HG03045 (cell line): ENCODE measurements at regions not wholly inside any gene's neighbourhood (a gene's known extent, or its start where the extent isn't known, plus 50 kb on each side); places are given as distances from the start of the nearest gene placed in this dataset.
"Not testable (repeated sequence)": the region's sequence is repeated elsewhere in the genome, so short reads cannot be mapped to it uniquely, and the experiment has no call there.

Experiments
- ATAC-seq: cut with Tn5 transposase; IDR thresholded peaks from one replicate; pipeline ENCODE4 v1.9.1; 2021; ENCODE audit warnings: mild to moderate bottlenecking, moderate library complexity; ENCODE audit not compliant: unreplicated experiment

DNA sequence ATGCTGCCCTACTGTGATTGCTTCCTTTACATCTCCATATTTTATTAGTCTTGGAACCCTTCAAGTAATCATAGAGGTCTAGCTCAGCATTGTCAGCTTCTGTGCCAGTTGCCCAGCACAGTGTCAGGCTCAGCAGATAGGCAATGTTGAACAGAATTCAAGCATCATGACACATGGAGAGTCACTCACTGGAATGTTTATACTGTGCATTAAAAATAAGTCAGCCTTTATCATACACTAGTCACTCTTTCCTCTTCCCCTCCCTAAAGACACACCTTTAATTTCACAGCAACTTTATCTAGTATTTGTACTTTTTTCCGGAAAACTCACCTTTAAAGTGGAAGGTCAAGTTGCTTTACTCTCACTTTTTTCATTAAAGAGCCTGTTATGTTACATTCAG lies 253.8 kb upstream of the CDH11 start:
- ATAC-seq = no peak

DNA sequence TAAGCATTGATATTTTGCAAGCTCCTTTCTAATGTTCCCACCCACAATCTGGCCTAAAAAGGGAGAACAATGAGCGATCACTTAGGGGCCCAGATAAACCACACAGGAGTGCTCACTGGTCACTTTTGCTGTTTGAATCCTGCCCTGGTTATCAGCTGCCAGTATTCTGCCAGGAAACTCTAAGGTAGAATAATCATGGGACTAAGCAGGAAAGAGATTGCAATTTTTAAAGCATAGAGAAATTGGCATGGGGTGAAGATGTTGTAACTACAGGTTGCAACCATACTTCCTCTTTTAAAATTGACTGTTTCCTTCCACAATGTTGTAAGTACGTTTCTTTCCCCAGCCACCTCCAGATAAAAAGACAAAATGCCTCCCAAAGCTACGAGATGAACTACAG lies 251.2 kb upstream of the CDH11 start:
- ATAC-seq = no peak

- no peak for ATAC-seq
These were observed 250.3 kb upstream of the CDH11 start for GRCh38 chr16:65372171-65372570.

GRCh38 chr16:65365732-65366715 lies 244.2 kb upstream of the CDH11 start:
- ATAC-seq = no peak

- ATAC-seq = not testable (repeated sequence)
These were observed 234.9 kb upstream of the CDH11 start for GRCh38 chr16:65356721-65357120.

DNA sequence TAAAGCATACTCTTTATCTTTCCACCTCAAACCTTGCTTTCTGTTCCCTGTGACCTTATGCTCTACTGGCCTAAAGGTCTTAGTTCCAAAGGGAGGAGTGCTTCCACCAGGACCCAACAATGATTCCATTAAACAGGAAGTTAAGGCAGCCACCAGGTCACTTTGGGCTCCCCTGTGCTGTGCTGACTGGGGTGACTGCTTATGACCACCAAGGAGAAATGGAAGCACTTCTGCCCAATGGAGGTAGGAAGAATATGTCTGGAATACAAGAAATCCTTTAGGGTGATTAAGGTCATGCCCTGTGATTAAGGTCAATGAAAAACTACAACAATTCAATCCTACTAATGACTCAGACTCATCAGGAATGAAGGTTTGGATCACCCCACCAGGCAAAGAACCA lies 233.8 kb upstream of the CDH11 start:
- ATAC-seq = no peak

DNA sequence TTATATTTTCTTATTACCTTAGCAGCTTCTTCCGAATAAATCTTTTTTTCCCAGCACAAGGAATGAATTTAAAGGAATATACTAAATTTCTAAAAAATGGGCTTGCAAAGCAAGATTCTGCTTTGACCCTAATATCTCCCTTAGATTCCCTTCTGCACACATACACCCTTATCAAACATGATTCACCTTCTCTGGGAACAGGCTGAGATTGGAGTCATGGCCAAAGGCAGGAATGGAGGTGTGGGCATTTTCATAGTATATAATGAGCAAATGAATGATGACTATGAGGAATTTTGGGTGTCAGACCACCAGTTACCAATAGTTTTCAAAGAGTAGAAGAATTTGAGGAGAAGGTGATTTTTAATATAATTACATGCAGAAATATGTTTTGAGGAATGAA lies 231.3 kb upstream of the CDH11 start:
- ATAC-seq = no peak

DNA sequence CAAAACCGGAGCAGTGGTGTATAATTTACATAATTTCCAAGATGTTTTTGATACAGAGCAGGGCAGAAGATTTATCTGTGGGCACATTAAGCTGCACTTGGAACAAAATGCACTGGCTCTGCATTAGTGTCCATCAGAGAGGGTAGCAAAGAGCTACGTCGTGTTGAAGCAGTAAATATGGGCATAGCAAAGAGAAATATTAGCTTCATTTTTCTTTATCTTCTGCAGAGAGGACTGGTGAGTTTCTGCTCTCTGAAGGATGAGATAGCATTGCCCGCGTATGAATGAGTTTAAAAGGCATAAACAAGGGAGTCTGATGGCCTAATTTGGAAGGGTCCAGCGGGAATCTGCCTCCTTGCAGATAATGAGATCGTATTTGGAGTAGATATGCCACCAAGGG lies 227.8 kb upstream of the CDH11 start:
- no peak for ATAC-seq

DNA sequence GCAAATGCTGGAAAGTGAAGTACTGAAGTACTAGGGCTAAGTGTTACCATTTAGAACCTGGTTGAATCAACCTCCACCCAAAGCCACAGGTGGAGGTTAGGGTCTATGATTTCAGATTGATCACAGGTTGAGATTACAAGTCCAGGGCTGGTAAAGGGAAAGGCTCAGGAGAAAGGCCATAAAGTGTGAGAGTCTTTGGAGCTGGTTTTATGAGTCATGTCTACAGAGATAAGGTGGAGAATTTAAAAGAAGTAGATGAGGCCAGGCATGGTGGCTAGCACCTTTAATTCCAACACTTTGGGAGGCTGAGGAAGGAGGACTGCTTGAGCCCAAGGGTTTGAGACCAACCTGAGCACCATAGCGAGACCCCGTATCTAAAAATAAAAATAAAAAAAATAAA lies 221.7 kb upstream of the CDH11 start:
- ATAC-seq = no peak

DNA sequence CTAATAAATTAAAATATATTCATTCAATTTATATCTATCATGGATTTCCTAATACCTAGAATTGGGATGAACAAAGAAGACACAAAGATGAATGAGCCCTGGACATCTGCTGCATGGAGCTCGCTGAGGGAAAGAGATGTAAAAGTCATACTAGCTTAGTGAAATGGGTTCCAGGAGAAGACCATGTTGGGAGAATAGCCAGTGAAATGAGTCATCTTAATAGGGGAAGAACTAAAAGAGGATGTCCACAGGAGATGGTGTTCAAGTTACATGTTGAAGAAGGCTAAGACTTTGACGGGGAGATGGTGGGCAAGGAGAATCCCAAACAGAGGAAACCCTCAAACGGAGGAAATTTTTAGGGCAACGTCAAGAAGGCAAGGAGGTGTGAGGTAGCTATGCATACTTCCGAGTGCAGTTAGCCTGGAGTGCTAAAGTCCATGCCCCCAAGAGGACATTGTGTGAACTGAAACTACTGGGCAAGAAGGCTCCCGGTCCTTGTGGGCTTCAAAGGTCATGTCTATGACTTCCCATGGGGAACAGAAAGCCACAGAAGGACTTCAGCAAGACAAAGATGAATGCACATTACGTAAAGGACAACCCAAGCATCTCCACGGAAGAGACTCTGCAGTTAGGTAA lies 220.5 kb upstream of the CDH11 start:
- ATAC-seq = no peak

DNA sequence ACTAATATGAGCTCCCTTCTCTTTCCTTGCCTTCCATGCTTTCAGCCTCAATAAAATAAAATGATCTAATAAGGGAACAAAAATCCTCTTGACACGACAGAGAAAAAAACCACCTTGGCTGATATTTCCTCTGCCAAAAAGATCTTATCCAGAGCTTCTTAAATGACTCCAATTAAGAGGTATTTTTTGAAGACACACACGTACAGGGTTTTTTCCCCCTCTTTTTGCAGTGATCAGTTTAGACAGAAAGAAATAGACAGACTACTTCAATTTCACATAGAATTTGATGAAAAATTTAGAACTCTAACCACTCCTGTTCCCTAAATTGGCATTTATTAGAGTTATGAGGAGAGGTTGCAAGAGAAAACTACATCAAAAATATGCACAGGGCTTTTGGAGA lies 217.2 kb upstream of the CDH11 start:
- ATAC-seq = no peak

DNA sequence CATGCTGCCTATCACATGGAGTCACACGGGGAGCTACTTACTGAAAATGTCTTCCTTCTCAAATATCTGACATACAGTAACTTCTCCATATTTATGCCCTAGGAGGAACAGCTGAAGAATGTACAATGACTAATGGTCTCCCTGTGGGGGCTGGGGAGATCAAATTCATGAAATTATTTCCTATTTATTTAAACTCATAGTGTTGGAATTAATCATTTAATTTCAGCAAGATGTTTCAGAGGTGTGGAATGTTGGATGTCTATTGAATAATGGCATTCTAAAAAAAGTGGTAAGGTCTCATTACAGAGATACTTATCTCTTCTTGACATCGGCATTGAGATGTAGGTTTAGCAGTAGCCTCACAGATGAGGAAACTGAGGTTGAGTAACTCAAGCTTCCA lies 214.3 kb upstream of the CDH11 start:
- ATAC-seq = no peak

GRCh38 chr16:65334081-65334480 lies 212.2 kb upstream of the CDH11 start:
- ATAC-seq = no peak

GRCh38 chr16:65333283-65333682 lies 211.4 kb upstream of the CDH11 start:
- no peak for ATAC-seq

GRCh38 chr16:65327346-65327745 lies 205.5 kb upstream of the CDH11 start:
- ATAC-seq = no peak

- ATAC-seq = no peak
These were observed 201.9 kb upstream of the CDH11 start for GRCh38 chr16:65323655-65324237.

GRCh38 chr16:65319621-65320231 lies 197.9 kb upstream of the CDH11 start:
- no peak for ATAC-seq

DNA sequence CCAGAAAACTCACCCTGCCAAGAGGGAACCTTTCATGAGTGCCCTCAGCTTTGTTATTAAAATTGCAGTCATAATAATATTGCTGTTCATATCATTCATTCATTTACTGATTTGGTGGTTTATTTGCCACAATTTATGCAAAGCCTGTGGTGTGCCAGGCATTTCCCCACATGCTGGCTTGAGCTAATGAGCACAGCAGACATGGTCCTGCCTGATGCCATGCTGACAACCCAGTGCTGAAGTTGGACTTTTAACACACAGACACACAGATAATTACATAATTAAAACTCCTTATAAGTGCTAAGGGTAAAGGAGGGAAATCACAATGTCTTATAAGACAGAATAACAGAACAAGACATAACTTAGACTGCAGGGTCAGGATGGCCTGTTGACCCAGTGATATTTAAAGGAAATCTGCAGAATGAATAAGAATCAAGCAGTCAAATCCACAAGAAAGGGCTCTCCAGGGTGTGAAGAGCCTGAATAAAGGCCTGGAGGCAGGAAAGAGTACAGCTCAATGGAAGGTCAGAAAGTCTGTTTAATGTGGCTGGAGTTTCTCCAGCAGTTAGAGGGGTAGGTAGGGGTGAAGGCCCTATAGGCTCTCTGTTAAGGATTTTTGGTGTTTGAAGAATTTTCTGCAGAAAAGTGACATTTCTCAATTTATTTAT lies 196.9 kb upstream of the CDH11 start:
- no peak for ATAC-seq

DNA sequence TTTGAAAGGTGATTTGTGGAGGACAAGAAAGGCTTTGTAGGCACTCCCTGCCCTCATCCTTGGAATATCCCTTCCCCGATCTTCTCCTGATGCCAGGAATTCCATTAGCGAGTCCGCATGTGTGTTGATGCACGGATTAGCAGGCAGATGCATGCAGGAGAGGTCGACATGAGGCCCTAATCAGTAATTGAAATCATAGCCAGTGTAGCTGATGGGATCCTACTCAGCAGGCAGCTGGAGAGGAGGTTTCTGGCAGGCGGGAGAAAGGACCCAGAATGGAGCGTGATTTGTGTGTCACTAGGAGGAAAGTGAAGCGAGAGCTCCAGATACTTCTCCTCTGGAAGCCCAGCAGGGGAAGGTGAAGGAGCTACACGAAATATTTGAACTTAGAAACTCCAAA lies 196.3 kb upstream of the CDH11 start:
- ATAC-seq = no peak

GRCh38 chr16:65316808-65317207 lies 194.9 kb upstream of the CDH11 start:
- no peak for ATAC-seq
